Fibroblast of lung (primary cell): ENCODE measurements at regions not wholly inside any gene's neighbourhood (a gene's known extent, or its start where the extent isn't known, plus 50 kb on each side); places are given as distances from the start of the nearest gene placed in this dataset.

Experiments
- DNase-seq, 2 donors: peaks; one replicate each; pipeline versions ENCODE4 v3.0.0 to v3.0.0-alpha.2; 2010; ENCODE audit warnings: low read depth in 2 of 2
- H2AFZ ChIP-seq: 2 replicates; pipeline ENCODE4 v1.5.1; 2012; ENCODE audit warnings: low read length, control low read depth, inconsistent platforms
- H3K27ac ChIP-seq: 2 replicates; pipeline ENCODE4 v1.5.1; 2011; ENCODE audit warnings: low read length, control low read depth; ENCODE audit not compliant: insufficient read depth
- H3K27me3 ChIP-seq: 2 replicates; pipeline ENCODE4 v1.5.1; 2011; ENCODE audit warnings: mild to moderate bottlenecking, low read length; ENCODE audit not compliant: control insufficient read depth, insufficient read depth
- H3K36me3 ChIP-seq: 2 replicates; pipeline ENCODE4 v1.5.1; 2011; ENCODE audit warnings: low read length; ENCODE audit not compliant: control insufficient read depth, insufficient read depth
- H3K4me1 ChIP-seq: 2 replicates; pipeline ENCODE4 v1.5.1; 2011; ENCODE audit warnings: low read length; ENCODE audit not compliant: control insufficient read depth, insufficient read depth; ENCODE audit errors: extremely low read depth
- H3K4me2 ChIP-seq: 2 replicates; pipeline ENCODE4 v1.5.1; 2011; ENCODE audit warnings: low read length, control low read depth; ENCODE audit not compliant: insufficient read depth; ENCODE audit errors: extremely low read depth
- H3K4me3 ChIP-seq, 4 experiments: fragments of 200-600 bp in 1 of 4; sonication (generic) in 1 of 4; replicated peaks in 1 of 4; 2 replicates each; pipeline ENCODE4 v1.5.1; 2011 to 2016; ENCODE audit warnings: low read length in 4 of 4, low read depth in 3 of 4, mild to moderate bottlenecking in 3 of 4, control low read depth in 2 of 4, inconsistent platforms in 1 of 4, mixed read lengths in 1 of 4; ENCODE audit not compliant: insufficient read depth in 1 of 4; ENCODE audit errors: control extremely low read depth in 1 of 4
- H3K79me2 ChIP-seq: 2 replicates; pipeline ENCODE4 v1.5.1; 2012; ENCODE audit warnings: mild to moderate bottlenecking, low read length, inconsistent platforms; ENCODE audit not compliant: control insufficient read depth, insufficient read depth
- H3K9ac ChIP-seq: 2 replicates; pipeline ENCODE4 v1.5.1; 2011; ENCODE audit warnings: mild to moderate bottlenecking, low read length, control low read depth; ENCODE audit not compliant: insufficient read depth
- H3K9me3 ChIP-seq: 2 replicates; pipeline ENCODE4 v1.5.1; 2012; ENCODE audit warnings: low read depth, low read length; ENCODE audit not compliant: control insufficient read depth, insufficient read depth
- H4K20me1 ChIP-seq: 2 replicates; pipeline ENCODE4 v1.5.1; 2011; ENCODE audit warnings: low read length; ENCODE audit not compliant: control insufficient read depth, insufficient read depth; ENCODE audit errors: extremely low read depth
- CTCF ChIP-seq, 2 donors: IDR thresholded peaks in 1 of 2; conservative IDR thresholded peaks in 1 of 2; 1 replicate in 1 of 2; 2 replicates in 1 of 2; pipeline ENCODE4 v1.5.1; 2011 to 2012; ENCODE audit warnings: low read length in 2 of 2, control low read depth in 1 of 2, inconsistent platforms in 1 of 2, low read depth in 1 of 2, mild to moderate bottlenecking in 1 of 2
- EZH2 ChIP-seq: IDR thresholded peaks from 2 replicates; pipeline ENCODE4 v1.5.1; 2012; ENCODE audit warnings: low read length, control low read depth, mild to moderate bottlenecking; ENCODE audit errors: missing control alignments

- Histone ChIP-seq H3K36me3 (no peaks in the 10 kb centered on the region), H3K4me2 (no peak overlapping the region), H3K9ac (no peak overlapping the region), H4K20me1 (no peaks in the 10 kb centered on the region), H3K9me3 (no peaks in the 10 kb centered on the region), H3K27me3 (no peaks in the 10 kb centered on the region), H3K79me2 (no peaks in the 10 kb centered on the region), H3K27ac (no peak overlapping the region), H3K4me3 (no peak overlapping the region), H3K4me1 (no peaks in the 10 kb centered on the region), H2AFZ (no peak overlapping the region)
- TF ChIP-seq CTCF (conservative IDR thresholded peaks at IDR 0.05 in 1 of 2, IDR thresholded peaks at IDR 0.05 in 1 of 2; ENCODE audit: low read depth in 1 of 2, low read length in 2 of 2) (no peak), EZH2 (no peak)
- no peak for DNase-seq
Measured at GRCh38 chr6:141303907-141304306, 828.8 kb upstream of the GJE1 start.

- no peaks in the 10 kb centered on the region for H3K79me2 ChIP-seq
- H3K36me3 ChIP-seq = no peaks in the 10 kb centered on the region
- H3K4me3 ChIP-seq = no peak overlapping the region
- H4K20me1 ChIP-seq = no peaks in the 10 kb centered on the region
- DNase-seq = peak in 1 of 2 donors; percentile 43
- no peak overlapping the region for H3K9ac ChIP-seq
- H2AFZ ChIP-seq = no peak overlapping the region
- no peaks in the 10 kb centered on the region for H3K27me3 ChIP-seq
- no peak overlapping the region for H3K4me2 ChIP-seq
- no peaks in the 10 kb centered on the region for H3K4me1 ChIP-seq
- H3K9me3 ChIP-seq = no peaks in the 10 kb centered on the region
- no peak for TF ChIP-seq EZH2
- no peak for TF ChIP-seq CTCF (conservative IDR thresholded peaks at IDR 0.05 in 1 of 2, IDR thresholded peaks at IDR 0.05 in 1 of 2; ENCODE audit: low read depth in 1 of 2, low read length in 2 of 2)
- no peak overlapping the region for H3K27ac ChIP-seq
Measured at GRCh38 chr6:141301779-141302178, 830.9 kb upstream of the GJE1 start.

- Histone ChIP-seq H3K36me3 (no peaks in the 10 kb centered on the region), H3K9ac (no peak overlapping the region), H3K4me3 (no peak overlapping the region), H3K4me2 (no peak overlapping the region), H4K20me1 (no peaks in the 10 kb centered on the region), H3K27me3 (no peaks in the 10 kb centered on the region), H2AFZ (peak overlapping the region; percentile 55), H3K4me1 (no peaks in the 10 kb centered on the region), H3K79me2 (no peaks in the 10 kb centered on the region), H3K27ac (no peak overlapping the region), H3K9me3 (no peaks in the 10 kb centered on the region)
- no peak for DNase-seq
- no peak for TF ChIP-seq EZH2
- TF ChIP-seq CTCF (conservative IDR thresholded peaks at IDR 0.05 in 1 of 2, IDR thresholded peaks at IDR 0.05 in 1 of 2; ENCODE audit: low read depth in 1 of 2, low read length in 2 of 2) = no peak
Measured at GRCh38 chr6:141290941-141291721, 841.6 kb upstream of the GJE1 start.
